ENCODE measurements at regions not wholly inside any gene's neighbourhood (a gene's known extent, or its start where the extent isn't known, plus 50 kb on each side); places are given as distances from the start of the nearest gene placed in this dataset.

GRCh38 chr2:105518897-105519296 is 120.0 kb upstream of the FHL2 start:
- TF ChIP-seq CTCF (IDR thresholded peaks at IDR 0.05; ENCODE audit: low read depth, low read length, poor library complexity, severe bottlenecking) (no peak), EZH2phosphoT487 (IDR thresholded peaks at IDR 0.05; ENCODE audit: borderline replicate concordance, low read length) (no peak)

Measured in DOHH2 (cell line).